GM12878 (cell line): ENCODE measurements at regions not wholly inside any gene's neighbourhood (a gene's known extent, or its start where the extent isn't known, plus 50 kb on each side); places are given as distances from the start of the nearest gene placed in this dataset.

Experiments used
- ATAC-seq: fragments of 200-7000 bp; cut with Tn5 transposase; 3 replicates; pipeline ENCODE4 v1.9.1; 2020; ENCODE audit warnings: mild to moderate bottlenecking, moderate library complexity
- BruUV-seq: library from RNA; stranded (reverse); fragments of 400-500 nt; replicated peaks from 2 replicates; lab custom pipeline; 2021; lab: Mats Ljungman, UMichigan
- CTCF ChIA-PET: fragments of 300-600 bp; sonication (Branson Sonifier 250); formaldehyde crosslinking; extraction: SDS; loops from one replicate; lab custom pipeline; 2021; ENCODE audit warnings: inconsistent platforms; lab: Yijun Ruan, JAX
- POLR2A ChIA-PET: fragments of 350-600 bp; formaldehyde crosslinking; extraction: SDS; loops from one replicate; lab custom pipeline; 2021; ENCODE audit warnings: inconsistent platforms; lab: Charles Lee
- RAD21 ChIA-PET: fragments of 300-600 bp; sonication (Branson Sonifier 250); formaldehyde crosslinking; loops from one replicate; lab custom pipeline; 2023; ENCODE audit warnings: antibody characterized with exemption; ENCODE audit not compliant: unreplicated experiment; lab: Charles Lee
- SMC1A ChIA-PET: fragments of 300-600 bp; sonication (Branson Sonifier 250); formaldehyde crosslinking; loops from one replicate; lab custom pipeline; 2023; ENCODE audit not compliant: unreplicated experiment, uncharacterized antibody; lab: Charles Lee
- DNase-seq: peaks from one replicate; pipeline ENCODE4 v3.0.0-alpha.2; 2011; ENCODE audit warnings: low read depth, low spot score
- FAIRE-seq: peaks from 3 replicates; lab custom pipeline; 2011; peaks lifted over from hg19 to GRCh38; lab: Jason Lieb, UNC
- H2AFZ ChIP-seq: 2 replicates; pipeline ENCODE4 v1.6.0; 2011; ENCODE audit warnings: low read depth, low read length, control low read depth; ENCODE audit not compliant: control insufficient read depth
- H3K27ac ChIP-seq: 2 replicates; pipeline ENCODE4 v1.5.1; 2011; ENCODE audit warnings: control low read depth; ENCODE audit not compliant: control insufficient read depth, insufficient read depth
- H3K27me3 ChIP-seq, 2 experiments: replicated peaks in 1 of 2; 2 replicates each; pipeline versions ENCODE4 v1.6.0 to v1.6.1; 2011; ENCODE audit warnings: low read length in 1 of 2; ENCODE audit not compliant: control insufficient read depth in 2 of 2, insufficient read depth in 2 of 2
- H3K36me3 ChIP-seq, 2 experiments: 2 replicates each; pipeline ENCODE4 v1.5.1; 2011; ENCODE audit warnings: low read length in 1 of 2; ENCODE audit not compliant: control insufficient read depth in 2 of 2, insufficient read depth in 2 of 2
- H3K4me1 ChIP-seq: 2 replicates; pipeline ENCODE4 v1.6.1; 2011; ENCODE audit warnings: mild to moderate bottlenecking, low read length, moderate library complexity, mixed read lengths; ENCODE audit not compliant: control insufficient read depth, insufficient read depth
- H3K4me2 ChIP-seq: 2 replicates; pipeline ENCODE4 v1.6.0; 2011; ENCODE audit warnings: control low read depth; ENCODE audit not compliant: control insufficient read depth, insufficient read depth
- H3K4me3 ChIP-seq: fragments of 200-600 bp; sonication (generic); 2 replicates; pipeline ENCODE4 v1.5.1; 2016
- H3K79me2 ChIP-seq: 2 replicates; pipeline ENCODE4 v1.6.0; 2011; ENCODE audit warnings: low read length; ENCODE audit not compliant: control insufficient read depth, insufficient read depth
- H3K9ac ChIP-seq: 2 replicates; pipeline ENCODE4 v1.8.0; 2011; ENCODE audit warnings: low read length, control low read depth, mixed read lengths; ENCODE audit not compliant: control insufficient read depth, insufficient read depth
- H3K9me3 ChIP-seq: replicated peaks from 3 replicates; pipeline ENCODE4 v1.5.1; 2011; ENCODE audit warnings: mild to moderate bottlenecking, low read length; ENCODE audit not compliant: control insufficient read depth, insufficient read depth
- H4K20me1 ChIP-seq: 2 replicates; pipeline ENCODE4 v1.6.0; 2011; ENCODE audit not compliant: control insufficient read depth, insufficient read depth
- ASH2L ChIP-seq: fragments of 300-600, 200-600 bp; sonication (generic); IDR thresholded peaks from 2 replicates; pipeline ENCODE4 v1.6.1; 2017; ENCODE audit warnings: low read depth, mild to moderate bottlenecking, borderline replicate concordance
- BRCA1 ChIP-seq: IDR thresholded peaks from 2 replicates; pipeline ENCODE4 v1.6.1; 2011; ENCODE audit warnings: low read depth, low read length, improper control_type of control experiment
- ELK1 ChIP-seq: IDR thresholded peaks from 2 replicates; pipeline ENCODE4 v1.6.1; 2012; ENCODE audit warnings: low read depth, low read length, improper control_type of control experiment
- IRF5 ChIP-seq: fragments of 450-650 bp; IDR thresholded peaks from 2 replicates; pipeline ENCODE4 v1.6.1; 2017; ENCODE audit warnings: borderline replicate concordance
- LARP7 ChIP-seq: fragments of 450-650 bp; IDR thresholded peaks from 2 replicates; pipeline ENCODE4 v1.6.1; 2017; ENCODE audit warnings: mild to moderate bottlenecking
- MYB ChIP-seq: fragments of 150-350 bp; IDR thresholded peaks from 2 replicates; pipeline ENCODE4 v1.6.1; 2014; ENCODE audit warnings: mild to moderate bottlenecking, low read depth, low read length, borderline replicate concordance
- NKRF ChIP-seq: fragments of 450-650 bp; conservative IDR thresholded peaks from 2 replicates; pipeline ENCODE4 v1.6.1; 2017; ENCODE audit warnings: mild to moderate bottlenecking, moderate library complexity
- NR2C1 ChIP-seq: fragments of 450-650 bp; IDR thresholded peaks from 2 replicates; pipeline ENCODE4 v1.6.1; 2017; ENCODE audit warnings: antibody characterized with exemption, mild to moderate bottlenecking, moderate library complexity
- POLR2AphosphoS5 ChIP-seq: IDR thresholded peaks from 2 replicates; pipeline ENCODE4 v1.6.1; 2011; ENCODE audit warnings: mild to moderate bottlenecking, low read length, inconsistent platforms
- RAD21 ChIP-seq: IDR thresholded peaks from 2 replicates; pipeline ENCODE4 v1.6.1; 2011; ENCODE audit warnings: mild to moderate bottlenecking, low read depth, low read length, moderate library complexity; ENCODE audit not compliant: insufficient read depth
- RFX5 ChIP-seq: IDR thresholded peaks from 2 replicates; pipeline ENCODE4 v1.6.1; 2011; ENCODE audit warnings: low read depth, low read length, improper control_type of control experiment
- USF2 ChIP-seq: IDR thresholded peaks from 2 replicates; pipeline ENCODE4 v1.6.1; 2011; ENCODE audit warnings: low read depth, low read length, improper control_type of control experiment, borderline replicate concordance
- WGBS: methylation state at CpG from one replicate; pipeline ENCODE4 v1.1.6; 2016; ENCODE audit warnings: low lambda C conversion rate; ENCODE audit not compliant: insufficient replicate concordance, insufficient coverage; ENCODE audit errors: missing lambda C conversion rate; 5-methylcytosine and 5-hydroxymethylcytosine counted together
- in situ Hi-C: fragments of 300-500 bp; cut with MboI; formaldehyde crosslinking; loops from 9 replicates; pipeline ENCODE4 v1.14.3; 2018; ENCODE audit warnings: mixed read lengths
- intact Hi-C: fragments of 100-400 bp; cut with micrococcal nuclease; formaldehyde crosslinking; loops from one replicate; pipeline ENCODE4 v1.14.2; 2022; ENCODE audit not compliant: unreplicated experiment

- ChIA-PET POLR2A (no interaction called here), RAD21 (no interaction called here), SMC1A (interaction anchor here (0.6 to 1.6 kb wide), 2 partner anchors 17 to 21 kb away, joined by 3 read pairs; no protein-coding TSS in a partner anchor), CTCF (no interaction called here)
- BruUV-seq, result no TSS peak
- Histone ChIP-seq H4K20me1 (no peaks in the 10 kb centered on the region), H3K9ac (no peak overlapping the region), H3K27me3 (no peaks in the 10 kb centered on the region), H3K27ac (no peak overlapping the region), H2AFZ (no peak overlapping the region), H3K9me3 (no peaks in the 10 kb centered on the region), H3K4me2 (no peak overlapping the region), H3K4me3 (no peak overlapping the region), H3K36me3 (no peaks in the 10 kb centered on the region), H3K79me2 (no peaks in the 10 kb centered on the region), H3K4me1 (no peaks in the 10 kb centered on the region)
- DNase-seq (no peak), ATAC-seq (no peak), FAIRE-seq (no peak)
- intact Hi-C loops, result no loop called here
- in situ Hi-C loops, result no loop called here
- TF ChIP-seq LARP7, result no peak
- no peak for TF ChIP-seq RFX5
- TF ChIP-seq USF2, result no peak
- TF ChIP-seq BRCA1, result no peak
- no peak for TF ChIP-seq POLR2AphosphoS5
- TF ChIP-seq IRF5, result no peak
- TF ChIP-seq ELK1, result no peak
- no peak for TF ChIP-seq NKRF
- no peak for TF ChIP-seq MYB
- no peak for TF ChIP-seq ASH2L
- no peak for TF ChIP-seq RAD21
- TF ChIP-seq NR2C1, result no peak
- 88% methylated on average over 4 of the region's 4 CpGs for WGBS
These were observed 61.0 kb upstream of the ST3GAL6 start for GRCh38 chr3:98702166-98702565.
